AG09319 (cell line): ENCODE measurements at regions not wholly inside any gene's neighbourhood (a gene's known extent, or its start where the extent isn't known, plus 50 kb on each side); places are given as distances from the start of the nearest gene placed in this dataset.
"Not testable (repeated sequence)": the region's sequence is repeated elsewhere in the genome, so short reads cannot be mapped to it uniquely, and the experiment has no call there.

Source experiments
- DNase-seq: peaks from one replicate; pipeline ENCODE4 v3.0.0-alpha.2; 2010; ENCODE audit warnings: low read depth; ENCODE audit errors: extremely low read depth
- TF ChIP-seq, protein P1 (sequence below): IDR thresholded peaks from 2 replicates; pipeline ENCODE4 v1.5.1; 2011; ENCODE audit warnings: low read depth, mild to moderate bottlenecking, inconsistent platforms, low read length, moderate library complexity

DNA sequence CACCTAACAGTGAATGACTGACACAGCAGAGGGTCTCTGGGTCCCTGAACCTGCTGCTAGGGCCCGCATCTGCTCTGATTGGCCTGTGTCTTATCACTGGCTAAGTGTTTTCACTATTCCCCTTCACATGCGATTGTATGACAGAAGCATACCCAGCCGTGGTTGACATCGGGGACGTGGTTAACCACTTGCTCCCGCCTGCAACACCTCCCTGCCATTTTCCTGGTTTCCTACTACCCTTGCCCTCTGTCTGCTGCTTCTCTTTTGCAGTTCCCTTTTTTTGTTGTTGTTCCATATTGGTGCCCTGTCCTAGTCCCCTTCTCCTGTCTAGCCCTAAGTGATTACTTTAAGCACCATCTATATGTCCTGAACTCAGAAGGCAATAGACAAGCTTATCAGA lies 177.0 kb downstream of the RGS9 start:
- TF ChIP-seq, protein P1, sequence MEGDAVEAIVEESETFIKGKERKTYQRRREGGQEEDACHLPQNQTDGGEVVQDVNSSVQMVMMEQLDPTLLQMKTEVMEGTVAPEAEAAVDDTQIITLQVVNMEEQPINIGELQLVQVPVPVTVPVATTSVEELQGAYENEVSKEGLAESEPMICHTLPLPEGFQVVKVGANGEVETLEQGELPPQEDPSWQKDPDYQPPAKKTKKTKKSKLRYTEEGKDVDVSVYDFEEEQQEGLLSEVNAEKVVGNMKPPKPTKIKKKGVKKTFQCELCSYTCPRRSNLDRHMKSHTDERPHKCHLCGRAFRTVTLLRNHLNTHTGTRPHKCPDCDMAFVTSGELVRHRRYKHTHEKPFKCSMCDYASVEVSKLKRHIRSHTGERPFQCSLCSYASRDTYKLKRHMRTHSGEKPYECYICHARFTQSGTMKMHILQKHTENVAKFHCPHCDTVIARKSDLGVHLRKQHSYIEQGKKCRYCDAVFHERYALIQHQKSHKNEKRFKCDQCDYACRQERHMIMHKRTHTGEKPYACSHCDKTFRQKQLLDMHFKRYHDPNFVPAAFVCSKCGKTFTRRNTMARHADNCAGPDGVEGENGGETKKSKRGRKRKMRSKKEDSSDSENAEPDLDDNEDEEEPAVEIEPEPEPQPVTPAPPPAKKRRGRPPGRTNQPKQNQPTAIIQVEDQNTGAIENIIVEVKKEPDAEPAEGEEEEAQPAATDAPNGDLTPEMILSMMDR: no peak
- DNase-seq: no peak

DNA sequence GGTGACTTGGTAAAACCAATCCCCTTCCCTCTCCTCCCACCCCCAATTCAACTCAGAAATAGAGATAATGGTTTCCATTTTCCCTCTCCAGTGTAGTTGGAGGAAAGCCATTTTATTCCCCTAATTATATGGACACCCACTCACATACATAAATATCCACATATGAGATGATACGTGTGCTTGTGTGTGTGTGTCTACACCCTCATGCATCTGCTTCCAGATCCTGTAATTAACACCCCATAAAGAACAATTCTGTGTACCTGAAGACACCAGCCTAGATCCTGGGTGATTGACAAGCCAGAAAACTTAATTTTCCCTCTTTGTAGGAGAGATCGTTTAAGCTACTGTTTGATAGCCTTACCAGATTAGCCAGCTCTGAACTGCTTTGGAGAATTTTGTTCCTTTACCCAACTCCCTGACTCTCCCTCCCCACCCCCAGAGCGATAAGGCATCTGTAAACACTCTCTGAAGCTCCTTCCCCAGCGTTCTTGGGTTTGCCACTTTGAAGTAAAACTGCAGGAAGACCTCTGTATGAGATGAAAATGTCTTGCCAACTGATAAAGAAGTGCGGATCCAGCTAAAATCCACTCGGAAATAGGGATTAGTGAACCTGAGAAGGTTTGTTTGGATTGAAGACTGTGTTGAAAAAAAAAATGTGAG lies 175.7 kb downstream of the RGS9 start:
- TF ChIP-seq, protein P1: no peak
- no peak for DNase-seq

DNA sequence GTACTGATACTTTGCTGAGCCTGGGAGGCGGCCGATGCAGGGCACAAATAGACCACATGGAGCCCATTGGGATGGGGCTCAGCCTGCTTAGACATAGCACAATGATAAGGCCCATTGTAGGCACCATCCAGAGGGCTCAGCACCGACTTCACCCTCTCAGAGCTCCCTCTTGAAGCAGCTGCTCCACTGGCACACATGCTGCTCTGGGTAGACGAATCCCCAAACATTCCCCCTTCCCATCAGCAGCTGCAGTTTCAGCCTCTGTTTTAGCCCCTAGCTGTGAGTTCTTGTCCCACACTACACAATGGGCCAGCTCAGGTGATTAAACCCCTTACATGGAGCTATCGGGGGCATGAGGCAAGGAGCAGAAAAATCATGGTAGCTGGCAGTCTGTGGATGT lies 174.1 kb downstream of the RGS9 start:
- no peak for DNase-seq
- TF ChIP-seq, protein P1: no peak

DNA sequence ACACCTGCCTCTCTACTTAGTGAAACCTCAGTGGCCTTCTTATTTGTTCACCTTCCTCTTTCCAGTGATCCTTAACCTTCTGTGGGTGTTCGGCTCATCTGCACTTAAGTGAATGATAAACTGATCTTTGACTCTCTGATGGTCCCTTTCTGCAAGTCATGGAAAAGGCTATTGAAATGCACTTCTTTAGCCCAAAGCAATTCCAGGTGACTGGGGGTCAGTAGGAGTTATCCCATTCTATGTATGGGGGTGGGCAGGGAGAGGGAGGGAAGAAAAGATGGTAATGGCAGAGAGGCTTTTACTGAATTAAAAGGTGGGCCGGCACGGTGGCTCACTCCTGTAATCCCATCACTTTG lies 170.8 kb downstream of the RGS9 start:
- TF ChIP-seq, protein P1: no peak

DNA sequence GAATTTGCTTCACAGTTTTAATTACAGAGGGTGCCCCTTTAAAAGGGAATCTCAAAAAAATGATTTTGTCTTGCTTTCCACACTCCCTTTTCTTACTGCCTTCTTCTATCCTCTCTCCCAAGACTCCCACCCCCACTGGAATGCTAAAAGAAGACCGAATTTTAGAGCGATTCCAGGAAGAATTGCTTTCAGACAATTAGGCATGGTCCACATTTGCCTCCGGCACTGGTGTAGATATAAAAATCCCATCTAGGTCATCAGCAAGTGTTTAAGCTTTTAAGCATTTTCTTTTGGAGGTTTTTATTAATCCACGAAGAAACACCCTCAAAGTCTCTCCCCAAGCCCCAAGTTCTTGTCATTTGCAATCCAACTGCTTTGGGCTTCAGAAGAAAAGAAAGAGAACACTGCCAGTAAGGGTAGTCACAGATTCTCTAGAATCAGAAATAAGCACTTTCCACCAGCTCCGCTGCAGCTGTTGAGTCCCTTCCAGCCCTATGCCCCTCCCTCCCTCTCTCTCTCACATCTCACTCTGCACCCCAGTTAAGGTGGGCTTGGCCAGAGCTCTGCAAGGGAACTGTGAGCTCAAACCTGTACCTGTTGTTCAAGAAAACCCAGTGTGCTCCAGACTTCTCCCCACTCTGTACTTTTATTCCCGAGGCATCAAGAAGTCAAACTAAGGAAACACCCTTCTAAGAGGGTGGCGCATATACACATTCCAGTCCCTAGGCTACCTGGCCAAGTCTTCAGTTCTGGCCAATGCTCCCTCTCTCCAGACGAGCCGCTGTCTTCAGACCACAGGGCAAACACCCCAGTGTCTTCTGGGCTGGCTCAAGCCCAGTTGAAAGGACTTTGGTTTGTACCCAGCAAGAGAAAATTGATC lies 170.2 kb downstream of the RGS9 start:
- TF ChIP-seq, protein P1: no peak
- no peak for DNase-seq

More for the DNA sequence above, 170.8 kb downstream of the RGS9 start:
- no peak for DNase-seq

DNA sequence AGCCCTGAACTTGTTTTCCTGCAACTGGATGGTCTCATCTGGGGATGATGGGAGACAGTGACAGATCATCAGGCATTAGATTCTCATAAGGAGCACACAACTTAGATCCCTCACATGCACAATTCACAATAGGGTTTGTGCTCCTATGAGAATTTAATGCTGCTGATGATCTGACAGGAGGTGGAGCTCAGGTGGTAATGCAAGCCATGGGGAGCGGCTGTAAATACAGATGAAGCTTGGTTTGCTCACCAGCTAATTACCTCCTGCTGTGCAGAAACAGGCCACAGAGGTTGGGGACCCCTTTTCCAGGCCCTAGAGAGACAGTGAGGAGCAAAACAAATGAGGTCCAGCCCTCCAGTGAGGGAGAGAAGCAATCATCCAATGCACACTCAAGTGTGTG lies 168.6 kb downstream of the RGS9 start:
- TF ChIP-seq, protein P1: no peak
- no peak for DNase-seq

DNA sequence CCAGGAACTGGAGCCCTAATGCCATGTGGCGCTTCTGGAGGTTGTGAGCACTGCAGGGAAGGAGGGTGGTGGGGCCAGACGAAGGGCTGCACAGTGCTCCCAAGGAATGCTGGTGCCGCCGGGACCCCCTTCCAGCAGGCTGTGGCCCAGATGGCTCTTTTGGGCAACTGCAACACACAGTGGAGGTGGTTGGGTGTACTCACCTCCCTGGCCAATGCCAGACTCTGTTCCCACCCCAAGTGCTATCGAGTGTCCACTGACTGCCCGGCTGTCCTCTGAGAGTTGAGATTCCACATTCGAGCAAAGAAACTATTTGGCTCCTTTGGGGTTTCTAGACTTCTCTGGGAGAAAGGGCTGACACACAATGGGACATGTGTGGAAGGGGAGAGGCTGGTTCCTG lies 167.9 kb downstream of the RGS9 start:
- DNase-seq: no peak
- TF ChIP-seq, protein P1: no peak

DNA sequence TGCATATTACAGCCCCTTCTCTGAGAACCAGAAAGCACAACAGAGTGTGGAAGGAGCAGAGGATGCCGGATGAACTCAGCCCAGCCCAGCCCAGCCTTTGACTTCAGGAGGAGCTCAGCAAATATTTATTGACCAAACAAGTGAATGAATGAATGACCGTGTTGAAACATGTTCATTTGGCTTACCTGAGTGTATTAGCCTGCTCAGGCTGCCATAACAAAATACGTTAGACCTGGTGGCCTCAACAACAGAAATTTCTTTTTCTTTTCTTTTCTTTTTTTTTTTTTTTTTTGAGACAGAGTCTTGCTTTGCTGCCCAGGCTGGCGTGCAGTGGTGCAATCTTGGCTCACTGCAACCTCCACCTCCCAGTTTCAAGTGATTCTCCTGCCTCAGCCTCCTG lies 164.7 kb downstream of the RGS9 start:
- DNase-seq: not testable (repeated sequence)
